GM03348 (cell line): ENCODE measurements at regions not wholly inside any gene's neighbourhood (a gene's known extent, or its start where the extent isn't known, plus 50 kb on each side); places are given as distances from the start of the nearest gene placed in this dataset.
A peak's percentile ranks its signal among the peaks of the same experiment; 100 is the strongest.

Source experiments
- DNase-seq: peaks from one replicate; pipeline ENCODE4 v3.0.0; 2012; ENCODE audit warnings: low spot score

GRCh38 chr11:119520400-119520799 lies 97.4 kb upstream of the THY1 start:
- no peak for DNase-seq

GRCh38 chr11:119519796-119520195 lies 96.8 kb upstream of the THY1 start:
- DNase-seq: no peak

DNA sequence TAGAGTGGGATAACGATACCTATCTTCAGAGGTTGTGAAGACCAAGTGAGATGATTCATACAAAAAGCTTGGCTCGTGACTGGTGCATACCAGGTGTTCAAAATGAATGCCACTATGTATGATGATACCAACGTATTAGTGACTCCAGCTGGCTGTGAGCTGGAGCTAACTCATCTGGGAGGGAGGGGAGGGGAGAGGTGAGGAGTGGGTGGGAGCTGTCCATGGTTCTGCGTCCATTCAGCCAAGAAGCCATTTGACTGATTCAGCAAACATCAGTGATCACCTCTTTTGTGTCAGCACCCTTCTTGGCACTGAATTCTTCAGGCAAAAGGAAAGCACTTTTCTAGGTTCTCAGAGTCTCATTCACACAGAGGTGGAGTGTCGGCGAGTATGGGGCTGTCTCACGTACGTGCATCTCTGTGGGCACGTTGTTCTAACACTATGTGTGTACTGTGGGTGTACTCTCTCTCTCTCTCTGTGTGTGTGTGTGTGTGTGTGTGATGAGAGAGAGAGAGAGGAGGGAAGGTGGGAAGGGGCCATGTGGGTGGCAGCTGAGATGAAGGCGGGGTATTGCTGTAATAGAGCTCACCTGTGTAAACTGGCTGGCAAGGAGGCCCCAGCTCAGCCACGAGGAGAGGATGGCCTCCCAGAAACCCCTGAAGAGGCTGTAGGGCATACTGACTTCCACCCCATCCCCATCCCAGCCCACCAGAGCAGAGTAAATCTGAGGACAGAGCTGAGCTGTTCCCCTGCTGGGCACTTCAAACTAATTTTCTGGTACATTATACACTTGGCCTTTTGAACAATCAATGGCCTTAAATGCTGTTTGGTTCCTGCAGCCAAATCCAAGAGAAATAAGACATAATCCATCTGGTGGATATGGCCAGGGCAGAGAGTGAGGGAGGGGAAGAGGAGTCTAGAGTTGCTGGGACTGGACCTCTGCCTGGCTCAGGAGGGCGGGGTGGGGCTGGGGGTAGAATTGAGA lies 96.1 kb upstream of the THY1 start:
- peak; percentile 33 for DNase-seq

DNA sequence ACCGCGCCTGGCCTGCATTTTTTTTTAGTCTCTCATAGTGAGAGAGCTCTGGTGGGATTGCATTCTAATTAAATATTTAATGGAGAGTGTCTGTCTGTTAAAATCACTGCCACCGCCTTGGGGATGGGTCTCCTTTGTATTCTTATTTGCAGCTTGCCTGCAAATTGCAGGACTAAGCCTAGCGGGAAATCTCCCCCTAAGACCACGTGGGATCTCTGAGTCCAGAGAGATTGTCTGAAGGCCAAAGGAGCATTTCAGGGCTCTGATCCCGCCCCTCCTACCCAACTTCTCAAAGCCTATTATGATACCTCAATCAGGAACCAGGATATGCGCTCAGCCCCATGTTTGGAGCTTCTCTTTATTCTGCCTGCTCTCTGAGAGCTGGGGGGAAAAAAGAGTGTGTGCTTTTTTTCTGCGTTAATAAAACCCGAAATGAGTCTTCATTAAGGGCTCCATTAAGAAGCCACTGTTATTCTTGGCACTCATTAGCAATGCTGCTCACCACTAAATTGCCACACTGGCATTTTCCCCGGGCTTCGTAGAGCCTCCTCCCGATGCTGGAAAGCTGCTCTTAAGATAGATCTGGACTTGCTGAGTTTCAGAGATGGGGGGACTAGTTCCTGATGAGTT lies 92.9 kb upstream of the THY1 start:
- no peak for DNase-seq

DNA sequence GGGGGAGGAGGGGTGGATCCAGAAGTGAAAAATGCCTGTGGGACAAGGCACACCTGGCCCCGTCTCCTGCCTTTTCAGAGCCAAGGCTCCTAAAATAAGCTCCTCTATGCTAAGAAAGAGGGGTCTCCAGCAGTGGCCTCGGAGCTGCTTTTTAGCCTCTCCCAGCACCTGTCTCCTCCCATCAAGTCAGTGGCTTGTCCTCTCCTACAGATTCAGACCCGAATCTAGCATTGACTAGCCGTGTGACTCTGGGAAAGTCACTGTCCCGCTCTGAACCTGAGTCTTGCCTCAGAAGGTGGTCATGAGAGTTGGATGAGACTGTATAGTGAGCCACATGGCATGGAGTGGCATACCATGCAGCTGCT lies 90.8 kb upstream of the THY1 start:
- DNase-seq: no peak

DNA sequence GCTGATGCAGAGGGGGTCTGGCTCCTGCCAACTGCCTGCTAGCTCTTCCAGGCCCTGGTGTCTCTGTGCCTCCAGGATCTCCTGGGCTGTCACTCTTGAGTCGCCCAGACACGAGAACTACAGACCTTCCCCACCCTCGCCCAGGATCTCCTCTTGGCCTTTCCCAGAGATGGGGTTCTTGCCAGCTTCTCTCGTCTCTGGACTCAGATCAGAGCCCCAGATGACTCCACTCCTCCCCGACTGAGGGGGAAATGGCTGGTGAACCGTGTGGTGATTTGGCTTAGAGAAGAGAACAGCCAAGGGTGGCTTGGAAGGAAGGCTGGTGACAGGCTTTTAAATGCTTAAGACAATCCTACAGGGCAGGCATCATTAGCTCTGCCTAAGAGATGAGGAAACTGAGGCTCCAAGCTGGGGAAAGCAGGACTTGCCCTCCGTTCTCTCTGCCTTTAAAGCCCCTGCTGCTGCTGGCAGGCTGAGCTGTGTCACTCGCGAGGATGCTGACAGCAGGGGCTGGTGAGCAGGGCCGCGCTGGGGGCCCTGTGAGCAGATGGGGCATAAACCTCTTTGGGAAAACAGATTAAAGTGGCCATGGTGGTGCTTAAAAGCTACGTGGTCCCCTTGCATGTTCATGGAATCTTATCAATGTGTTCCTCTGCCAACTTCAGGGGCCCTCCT lies 90.3 kb upstream of the THY1 start:
- DNase-seq: no peak

GRCh38 chr11:119512369-119512768 lies 89.4 kb upstream of the THY1 start:
- no peak for DNase-seq

DNA sequence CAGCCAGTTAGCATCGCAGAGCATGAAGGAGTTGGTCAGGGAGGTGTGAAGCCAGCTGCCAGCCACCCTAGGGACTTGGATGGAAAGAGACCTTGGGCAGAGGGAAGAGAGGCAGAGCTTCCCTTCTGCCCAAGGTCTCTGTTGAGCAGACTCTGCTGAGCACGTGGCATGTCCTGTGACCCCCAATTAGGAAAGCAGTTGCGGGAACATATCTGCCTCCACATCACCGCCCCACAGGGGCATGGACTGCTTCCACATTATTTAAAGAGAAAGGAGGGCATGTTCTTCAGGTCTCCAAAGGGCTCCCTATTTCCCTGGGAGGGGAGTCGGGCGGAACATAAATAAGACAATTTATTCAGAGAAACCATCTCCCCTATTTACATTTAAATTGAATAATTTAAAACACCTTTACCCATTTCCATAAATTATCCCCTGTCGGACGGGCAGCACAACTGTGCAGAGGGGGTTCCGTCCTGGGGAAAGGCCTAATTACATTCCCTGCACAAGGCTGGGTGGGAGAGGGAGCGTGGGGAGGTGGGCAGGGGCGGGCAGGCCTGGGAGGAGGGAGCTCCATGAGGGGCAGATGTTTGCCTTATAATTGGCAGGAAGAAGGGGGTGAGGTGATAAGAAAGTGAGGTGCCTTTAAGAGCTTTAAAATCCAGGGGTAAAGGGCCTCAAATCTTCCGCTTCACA lies 88.8 kb upstream of the THY1 start:
- DNase-seq: no peak

- peak; percentile 90 for DNase-seq
Measured at GRCh38 chr11:119509969-119510401, 87.0 kb upstream of the THY1 start.

DNA sequence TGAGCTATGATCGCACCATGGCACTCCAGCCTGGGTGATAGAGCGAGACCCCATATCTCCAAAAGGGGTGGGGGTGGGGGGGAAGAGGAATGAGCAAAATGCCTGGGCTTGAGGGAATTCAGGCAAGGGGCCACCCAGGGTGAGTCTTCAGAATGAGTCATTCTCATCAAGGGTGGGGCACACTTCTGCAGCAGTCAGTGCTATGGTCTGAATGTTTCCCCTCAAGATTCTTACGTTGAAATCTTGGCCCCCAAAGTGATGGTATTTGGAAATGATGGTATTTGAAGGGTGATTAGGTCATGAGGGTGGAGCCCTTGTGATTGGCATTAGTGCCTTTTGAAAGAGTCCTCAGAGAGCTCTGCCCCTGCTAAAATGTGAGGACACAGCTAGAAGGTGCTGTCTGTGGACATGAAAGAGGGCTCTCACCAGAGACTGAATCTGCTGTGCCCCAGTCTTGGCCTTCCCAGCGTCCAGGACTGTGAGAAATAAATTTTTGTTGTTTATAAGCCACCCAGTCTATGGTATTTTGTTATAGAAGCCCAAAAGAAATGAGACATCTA lies 86.4 kb upstream of the THY1 start:
- peak; percentile 63 for DNase-seq

DNA sequence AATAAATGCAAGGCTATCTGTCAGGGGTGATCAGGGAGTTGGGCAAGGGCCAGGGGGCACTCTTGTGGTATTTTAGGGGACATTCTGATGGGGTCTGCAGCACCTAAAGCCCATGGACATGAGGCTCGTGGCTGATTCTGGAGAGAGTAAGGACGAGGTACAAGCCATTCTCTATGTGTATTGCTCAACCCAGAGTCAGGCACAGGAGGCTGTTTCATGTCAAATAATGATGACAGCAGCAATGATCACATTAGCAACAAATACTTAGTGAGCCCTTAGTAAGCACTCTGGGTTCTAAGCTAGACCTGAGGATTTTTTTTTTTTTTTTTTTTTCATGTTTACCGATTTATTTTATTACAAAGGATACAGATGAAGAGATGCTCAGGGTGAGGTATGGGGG lies 83.5 kb upstream of the THY1 start:
- DNase-seq: no peak

DNA sequence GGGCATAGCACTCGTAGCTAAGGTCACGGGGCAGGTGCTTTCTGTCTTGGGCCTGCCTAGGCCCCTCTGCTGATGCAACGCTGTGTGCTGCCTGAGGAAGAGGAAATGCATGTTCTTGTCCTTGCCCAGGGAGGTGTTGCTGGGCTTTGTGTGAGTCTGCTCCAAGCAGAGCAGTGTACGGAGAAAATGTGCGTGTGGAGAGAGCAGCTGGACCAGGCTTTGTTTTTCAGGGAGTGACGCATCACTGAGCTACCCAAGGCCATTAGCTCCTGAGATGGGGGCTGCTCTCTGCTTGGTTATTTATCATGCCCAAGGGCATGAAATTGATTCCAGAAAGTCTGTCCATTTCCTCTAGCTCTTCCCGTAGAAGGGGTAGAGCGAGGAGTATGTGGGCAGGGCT lies 82.9 kb upstream of the THY1 start:
- peak; percentile 40 for DNase-seq

GRCh38 chr11:119505071-119505470 lies 82.1 kb upstream of the THY1 start:
- DNase-seq: no peak

DNA sequence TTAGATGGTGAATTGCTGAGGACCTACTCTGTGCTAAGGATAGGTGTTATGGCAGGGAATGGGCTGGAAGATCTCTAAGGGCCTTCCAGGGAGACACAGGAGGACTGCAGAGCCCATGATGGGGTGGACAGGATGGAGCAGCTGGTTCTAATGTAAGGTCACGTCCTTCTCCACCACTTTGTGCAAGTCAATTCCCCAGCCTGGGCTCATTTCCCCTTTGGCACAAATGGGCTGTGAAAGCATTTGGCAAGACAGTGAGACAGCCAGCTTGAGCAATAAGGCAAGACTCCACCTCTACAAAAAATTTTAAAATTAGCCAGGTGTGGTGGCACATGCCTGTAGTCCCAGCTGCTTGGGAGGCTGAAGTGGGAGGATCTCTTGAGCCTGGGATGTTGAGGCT lies 81.4 kb upstream of the THY1 start:
- DNase-seq: no peak

- no peak for DNase-seq
Measured at GRCh38 chr11:119501777-119502405, 78.9 kb upstream of the THY1 start.

GRCh38 chr11:119497717-119498116 lies 74.7 kb upstream of the THY1 start:
- no peak for DNase-seq

DNA sequence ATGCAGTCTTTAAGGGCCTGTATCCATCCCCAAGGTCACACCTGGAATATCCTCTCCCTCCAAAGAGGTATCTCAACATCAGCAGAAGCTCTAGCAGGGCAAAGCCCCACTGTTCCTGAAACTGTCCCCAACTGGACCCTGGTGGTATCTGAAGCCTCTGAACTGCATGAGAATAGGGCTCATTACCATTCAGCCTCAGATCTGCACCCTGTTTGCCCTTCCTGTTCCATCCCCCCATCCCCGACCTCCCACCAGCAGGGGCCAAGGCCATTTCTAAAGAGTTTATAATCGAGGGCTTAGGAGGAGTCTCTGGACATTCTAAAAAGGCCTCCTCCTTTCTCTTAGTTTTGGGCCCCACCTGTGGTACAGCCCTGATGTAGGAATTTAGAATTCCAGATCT lies 74.0 kb upstream of the THY1 start:
- DNase-seq: no peak

DNA sequence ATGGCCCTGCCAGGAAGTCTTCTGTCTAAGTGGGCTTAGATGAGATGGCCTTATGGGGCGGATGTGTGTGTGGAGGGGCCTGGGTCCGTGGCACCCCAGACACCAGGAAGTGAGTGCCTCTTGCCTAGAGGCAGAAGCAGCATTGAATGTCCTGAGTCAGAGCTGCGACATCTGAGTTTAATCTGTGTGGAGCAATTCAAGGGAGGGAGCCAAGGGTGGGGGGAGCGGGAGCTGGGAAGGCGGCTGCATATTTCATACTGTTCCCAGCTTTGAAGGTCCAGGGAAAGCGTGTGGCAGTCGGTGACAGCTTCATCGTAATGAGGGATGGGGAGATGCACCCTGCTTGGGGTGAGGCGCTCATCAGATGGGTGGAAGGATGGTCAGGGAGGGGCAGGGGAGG lies 73.5 kb upstream of the THY1 start:
- peak; percentile 78 for DNase-seq

- peak; percentile 35 for DNase-seq
Measured at GRCh38 chr11:119493712-119494111, 70.7 kb upstream of the THY1 start.

DNA sequence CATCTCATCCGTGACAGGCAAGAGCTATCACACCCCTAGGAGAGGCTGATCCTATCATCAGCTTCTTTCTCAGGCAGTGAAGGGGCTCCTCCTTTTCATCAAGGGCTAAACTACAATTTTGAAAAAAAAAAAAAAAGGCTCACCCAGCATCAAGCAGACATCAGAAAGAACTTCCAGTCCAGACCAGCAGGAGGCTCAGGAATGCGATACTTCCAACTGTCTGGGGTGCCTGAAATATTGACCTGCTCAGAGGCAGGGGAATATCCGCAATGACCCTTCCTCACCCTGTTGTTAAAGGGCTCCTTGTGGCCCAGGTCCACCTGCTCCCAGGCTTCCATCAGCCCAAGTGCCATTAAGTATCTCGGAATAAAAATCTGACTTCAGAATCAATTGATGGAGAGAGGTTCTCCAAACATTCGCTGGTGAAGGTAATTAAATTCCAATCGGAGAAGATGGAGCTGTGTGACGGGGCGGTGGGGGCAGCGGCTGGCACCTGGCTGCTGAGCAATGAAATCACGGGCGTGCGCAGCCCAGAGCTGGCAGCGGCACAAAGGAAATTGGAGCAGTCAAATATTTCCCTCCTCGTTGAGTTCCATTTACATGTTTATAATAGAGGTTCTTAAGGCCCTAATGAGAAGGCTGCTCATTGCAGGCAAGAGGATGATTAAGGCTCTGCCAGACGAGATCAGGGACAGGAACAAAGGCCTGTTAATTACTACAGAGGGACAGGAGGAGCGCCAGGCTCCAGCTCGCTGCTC lies 69.0 kb upstream of the THY1 start:
- DNase-seq: peak; percentile 42
